Jurkat, Clone E6-1 (cell line): ENCODE measurements at regions not wholly inside any gene's neighbourhood (a gene's known extent, or its start where the extent isn't known, plus 50 kb on each side); places are given as distances from the start of the nearest gene placed in this dataset.
"Not testable (repeated sequence)": the region's sequence is repeated elsewhere in the genome, so short reads cannot be mapped to it uniquely, and the experiment has no call there.

ENCODE experiments used
- DNase-seq: peaks from one replicate; pipeline ENCODE4 v3.0.0-alpha.2; 2011; ENCODE audit warnings: low read depth, low spot score
- H3K4me3 ChIP-seq: 2 replicates; pipeline ENCODE4 v1.5.1; 2011; ENCODE audit warnings: mild to moderate bottlenecking, low read length, control low read depth, moderate library complexity

DNA sequence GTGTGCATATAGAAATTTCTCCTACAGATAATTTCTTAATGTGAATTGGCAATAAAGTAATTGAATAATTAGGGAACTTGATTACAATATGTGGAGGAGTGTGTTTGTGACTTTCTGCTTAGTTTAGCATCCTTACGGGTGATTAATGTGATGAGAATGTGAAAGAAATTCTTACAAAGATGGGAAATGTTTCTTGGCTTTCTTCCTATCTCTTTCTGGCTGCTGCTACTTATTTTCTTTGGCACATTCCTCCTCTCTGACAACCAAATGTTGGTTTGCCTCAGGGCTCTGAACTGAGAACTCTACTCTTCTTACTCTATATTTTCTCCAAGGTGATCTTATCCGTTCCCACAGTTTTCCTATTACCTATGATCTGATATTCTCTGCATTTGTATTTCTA is 300.1 kb downstream of the TBC1D4 start:
- DNase-seq, result no peak
- H3K4me3 ChIP-seq, result no peak overlapping the region

DNA sequence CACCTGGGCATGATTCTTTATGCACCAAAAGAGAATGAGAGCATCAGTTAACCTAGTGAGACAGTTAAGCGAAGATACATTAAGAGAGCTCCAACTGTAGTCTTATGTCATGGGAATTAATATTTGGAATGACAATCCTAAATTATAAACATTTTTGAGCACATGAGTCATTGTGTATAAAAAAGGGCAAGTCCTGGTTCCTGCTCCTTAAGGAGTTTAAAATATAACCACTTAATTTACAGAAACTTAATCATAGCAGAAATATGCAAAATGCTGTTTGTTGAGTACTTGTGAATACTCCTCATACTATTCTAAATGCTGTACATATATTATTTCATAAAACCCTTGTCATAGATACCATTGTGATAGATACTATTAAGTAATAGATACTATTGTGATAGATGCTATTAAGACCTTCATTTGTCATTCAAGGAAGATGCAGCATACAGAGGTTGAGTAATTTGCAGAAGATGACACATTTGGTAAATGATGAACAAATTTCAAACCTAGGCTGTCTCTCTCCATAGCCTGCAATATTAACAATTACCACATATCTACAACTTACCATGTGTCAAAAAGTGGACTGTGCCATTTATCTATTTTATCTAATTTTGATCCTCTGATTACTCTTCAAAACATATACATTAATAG is 301.0 kb downstream of the TBC1D4 start:
- no peak overlapping the region for H3K4me3 ChIP-seq
- DNase-seq, result no peak

DNA sequence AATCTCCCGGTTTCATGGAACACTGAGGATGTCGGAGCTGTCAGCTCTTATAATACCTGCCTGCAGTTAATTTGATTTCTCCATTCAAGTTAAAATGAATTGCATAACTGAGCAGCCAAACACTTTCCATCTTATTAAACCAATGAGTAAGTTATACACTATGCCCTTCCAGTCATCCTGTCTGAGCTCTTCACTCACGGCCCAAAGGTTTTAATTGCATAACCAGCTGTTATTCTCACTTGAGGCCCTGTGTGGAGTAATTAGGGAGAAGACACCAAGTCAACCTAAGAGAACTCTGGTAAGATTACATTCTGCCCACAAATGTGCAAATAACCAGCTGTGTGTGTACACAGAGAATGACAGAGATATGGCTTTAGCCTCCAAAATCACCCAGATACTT is 303.5 kb downstream of the TBC1D4 start:
- H3K4me3 ChIP-seq, result no peak overlapping the region
- DNase-seq, result no peak

DNA sequence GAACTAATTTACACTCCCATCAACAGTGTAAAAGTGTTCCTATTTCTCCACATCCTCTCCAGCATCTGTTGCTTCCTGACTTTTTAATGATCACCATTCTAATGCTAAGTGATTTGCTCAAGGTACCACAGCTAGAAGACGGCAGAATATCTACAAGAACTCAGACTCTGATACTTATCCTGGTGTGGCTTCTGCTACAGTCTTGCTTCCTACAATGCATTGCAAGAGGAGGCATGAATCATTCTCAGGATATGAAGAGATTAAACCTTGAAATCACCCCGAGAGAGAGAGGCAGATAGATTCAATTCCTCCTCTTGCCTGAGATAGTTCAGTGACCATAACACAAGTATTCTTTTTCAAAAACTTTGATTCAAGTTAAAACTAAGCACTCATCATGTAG is 306.4 kb downstream of the TBC1D4 start:
- no peak for DNase-seq
- no peak overlapping the region for H3K4me3 ChIP-seq

DNA sequence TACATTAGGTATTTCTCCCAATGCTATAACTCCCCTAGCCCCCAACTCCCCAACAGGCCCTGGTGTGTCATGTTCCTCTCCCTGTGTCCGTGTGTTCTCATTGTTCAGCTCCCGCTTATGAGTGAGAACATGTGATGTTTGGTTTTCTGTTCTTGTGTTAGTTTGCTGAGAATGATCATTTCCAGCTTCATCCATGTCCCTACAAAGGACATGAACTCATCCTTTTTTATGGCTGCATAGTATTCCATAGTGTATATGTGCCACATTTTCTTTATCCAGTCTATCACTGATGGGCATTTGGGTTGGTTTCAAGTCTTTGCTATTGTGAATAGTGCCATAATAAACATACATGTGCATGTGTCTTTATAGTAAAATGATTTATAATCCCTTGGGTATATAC is 306.9 kb downstream of the TBC1D4 start:
- DNase-seq, result not testable (repeated sequence)

DNA sequence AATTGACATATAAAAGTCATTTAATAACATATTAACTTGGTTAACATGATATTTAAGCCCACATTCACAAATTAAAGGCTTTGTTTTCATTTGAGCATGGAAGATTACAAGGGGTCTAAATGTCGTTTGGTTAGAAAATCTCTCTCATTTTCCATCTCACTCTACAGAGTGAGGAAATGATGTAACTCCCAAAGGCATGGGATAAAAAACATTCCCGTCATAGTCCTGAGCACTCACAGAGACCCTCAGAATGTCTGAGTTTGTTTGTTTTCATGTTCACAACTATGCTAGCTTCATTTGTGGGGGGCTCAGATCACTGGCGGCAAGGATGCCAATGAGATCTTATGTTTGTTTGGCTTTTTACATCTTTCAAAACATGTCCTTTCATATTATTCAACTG is 307.5 kb downstream of the TBC1D4 start:
- DNase-seq, result no peak
- no peak overlapping the region for H3K4me3 ChIP-seq

More for the DNA sequence above, 306.9 kb downstream of the TBC1D4 start:
- not testable (repeated sequence) for H3K4me3 ChIP-seq

DNA sequence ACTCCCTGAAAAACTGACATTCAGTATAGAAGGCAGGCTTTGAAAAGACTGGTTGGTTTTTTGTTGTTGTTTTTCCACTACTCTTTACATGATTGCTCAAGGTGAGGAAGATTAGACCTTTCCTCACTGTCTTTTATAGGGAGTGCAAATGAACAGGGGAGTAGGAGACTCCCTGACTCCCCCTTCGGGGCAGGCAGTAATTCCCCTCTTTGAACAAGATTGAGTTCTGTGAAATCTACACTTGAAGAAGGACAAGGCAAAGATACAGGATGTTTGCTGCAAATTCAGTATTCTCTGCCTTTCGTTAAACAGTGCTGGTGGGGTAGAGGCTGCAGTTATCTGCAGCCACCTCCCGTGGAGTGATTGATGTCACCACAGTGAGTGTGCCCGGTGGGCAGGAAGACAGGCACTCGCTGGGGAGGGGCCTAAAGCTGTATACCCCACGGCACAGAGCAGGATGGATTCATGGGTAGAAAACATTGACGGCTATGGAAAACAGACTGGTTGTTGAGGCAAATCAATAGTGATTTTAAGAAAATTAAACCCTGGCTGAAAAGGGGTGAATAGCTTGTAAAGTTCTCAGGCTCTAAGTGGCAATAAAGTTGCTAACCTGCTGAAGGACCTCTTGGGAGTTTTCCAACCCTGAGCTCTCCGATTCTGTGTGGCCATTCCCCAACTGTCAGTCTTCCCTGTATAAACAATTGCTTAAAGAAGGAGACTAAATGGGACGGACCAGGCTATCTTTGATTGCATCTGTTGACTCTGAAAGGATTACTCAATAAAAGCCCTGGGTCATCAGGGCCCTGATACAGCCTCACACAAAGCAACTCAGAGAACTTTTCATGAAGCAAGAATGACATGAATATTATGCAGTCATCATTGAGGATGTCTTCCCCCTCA is 308.3 kb downstream of the TBC1D4 start:
- H3K4me3 ChIP-seq, result no peak overlapping the region
- DNase-seq, result no peak

DNA sequence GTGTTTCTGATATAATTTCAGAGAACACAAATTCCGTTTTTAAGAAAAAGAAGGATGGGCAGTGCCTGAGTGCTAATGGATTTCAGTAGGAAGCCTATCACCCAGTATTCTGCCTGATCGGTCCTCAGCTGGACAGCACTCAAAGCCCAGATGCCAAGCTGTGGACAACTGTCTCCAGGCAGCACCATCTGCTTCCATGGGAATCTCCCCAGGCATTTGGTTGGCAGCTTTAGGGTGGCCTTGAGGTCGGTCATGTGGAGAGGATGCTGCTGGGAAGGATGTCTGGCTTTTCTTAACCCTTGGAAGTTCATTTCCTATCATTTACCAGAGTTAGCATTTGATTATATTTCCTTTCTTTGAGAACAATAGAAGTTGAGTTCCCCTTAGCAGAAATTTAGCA is 311.7 kb downstream of the TBC1D4 start:
- DNase-seq, result no peak
- H3K4me3 ChIP-seq, result no peak overlapping the region

DNA sequence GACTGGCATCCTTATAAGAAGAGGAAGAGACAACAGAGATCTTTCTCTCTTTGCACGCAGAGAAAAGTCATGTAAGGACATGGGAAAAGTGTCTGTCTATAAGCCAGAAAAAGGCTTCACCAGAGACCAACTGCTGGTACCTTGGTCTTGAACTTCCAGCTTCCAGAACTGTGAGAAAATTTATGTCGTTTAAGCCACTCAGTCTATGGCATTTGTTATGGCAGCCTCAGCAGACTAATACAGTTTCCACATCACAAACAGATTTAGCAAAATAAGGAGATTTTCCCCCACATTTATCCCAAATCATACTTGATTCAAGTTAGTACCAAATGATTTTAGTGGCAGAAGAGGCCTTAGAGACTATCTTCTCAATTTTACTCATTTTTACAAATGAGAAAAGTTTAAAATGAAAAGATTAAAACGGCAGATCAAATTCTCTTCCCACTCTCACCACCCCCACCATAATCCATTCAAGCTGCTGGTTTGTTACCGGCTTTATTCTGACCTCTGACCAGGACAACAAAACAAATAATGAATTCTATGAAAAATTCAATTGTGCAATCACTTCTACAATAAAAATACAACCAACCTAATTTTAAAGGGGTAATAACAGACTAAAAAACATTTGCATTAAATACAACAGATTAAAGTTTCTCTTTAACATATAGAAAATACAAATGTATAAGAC is 316.3 kb downstream of the TBC1D4 start:
- H3K4me3 ChIP-seq, result no peak overlapping the region
- no peak for DNase-seq

DNA sequence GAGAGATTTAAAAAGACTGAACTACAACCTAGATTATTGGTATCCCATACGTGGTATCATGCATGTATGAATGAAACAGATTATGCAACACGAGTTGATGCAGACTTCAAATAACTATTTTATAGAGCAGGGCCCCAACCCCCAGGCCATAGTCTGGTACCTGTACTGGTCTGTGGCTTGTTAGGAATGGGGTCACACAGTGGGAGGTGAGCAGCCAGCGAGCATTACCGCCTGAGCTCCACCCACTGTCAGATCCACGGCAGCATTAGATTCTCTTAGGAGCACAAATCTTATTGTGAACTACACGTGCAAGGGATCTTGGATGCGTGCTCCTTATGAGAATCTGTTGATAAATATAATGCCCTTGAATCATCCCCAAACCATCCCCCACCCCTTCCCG is 320.2 kb downstream of the TBC1D4 start:
- H3K4me3 ChIP-seq, result no peak overlapping the region
- no peak for DNase-seq

DNA sequence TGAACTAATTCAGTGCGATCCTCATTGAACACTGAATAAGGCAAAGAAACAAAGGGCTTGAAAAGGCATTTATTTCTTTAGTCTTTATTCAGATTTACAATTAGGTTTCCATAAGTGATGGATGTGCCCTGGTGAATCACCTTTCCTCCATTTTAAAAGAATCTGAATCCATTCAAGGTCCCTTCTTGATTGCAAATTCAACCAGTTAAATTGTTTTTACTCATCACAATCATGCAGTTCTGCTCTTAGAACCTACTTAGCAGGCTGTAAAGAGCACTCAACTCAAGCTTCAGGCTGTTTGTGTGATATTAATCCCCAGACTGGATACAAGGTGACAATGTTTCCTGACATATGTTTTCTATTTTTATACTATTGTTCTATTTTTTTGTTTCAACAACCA is 321.0 kb downstream of the TBC1D4 start:
- DNase-seq, result no peak
- H3K4me3 ChIP-seq, result no peak overlapping the region

DNA sequence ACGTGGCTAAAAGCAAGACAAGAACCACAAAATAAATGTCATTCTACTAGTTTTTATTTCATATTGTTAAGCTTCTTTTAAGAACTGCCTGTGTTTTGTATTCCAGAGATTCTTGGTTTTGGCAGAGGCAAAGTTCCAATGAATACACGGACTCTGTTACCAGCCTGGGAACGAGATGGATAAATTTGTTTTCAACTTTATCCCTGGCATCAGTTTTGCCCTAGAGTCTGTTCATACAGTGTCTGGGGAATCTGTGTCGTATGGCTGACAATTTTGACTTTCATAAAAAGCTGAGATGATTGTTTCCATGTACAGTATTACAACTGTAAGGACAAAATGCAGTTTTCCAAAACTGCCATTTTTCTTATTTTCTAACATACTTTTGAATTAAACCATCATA is 327.6 kb downstream of the TBC1D4 start:
- DNase-seq, result no peak
- no peak overlapping the region for H3K4me3 ChIP-seq

DNA sequence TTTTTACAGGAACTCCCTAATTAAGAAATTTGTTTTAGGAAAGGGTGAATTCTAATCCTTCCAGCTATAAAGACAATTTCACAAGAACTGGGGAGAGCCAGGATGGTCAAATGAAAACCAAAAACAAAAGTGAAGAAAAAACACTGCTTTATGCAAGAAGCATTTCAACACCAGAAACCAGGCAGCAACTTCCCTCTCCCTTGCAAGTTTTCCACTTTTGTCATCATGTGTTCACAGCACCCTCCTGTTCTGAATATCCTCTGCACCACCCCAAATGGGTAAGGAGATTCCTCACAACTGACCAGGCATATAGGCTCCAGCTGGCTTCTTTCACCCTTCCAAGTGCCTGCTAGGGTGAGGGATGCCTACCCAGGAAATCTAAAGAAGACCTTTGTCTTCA is 328.1 kb downstream of the TBC1D4 start:
- no peak for DNase-seq

DNA sequence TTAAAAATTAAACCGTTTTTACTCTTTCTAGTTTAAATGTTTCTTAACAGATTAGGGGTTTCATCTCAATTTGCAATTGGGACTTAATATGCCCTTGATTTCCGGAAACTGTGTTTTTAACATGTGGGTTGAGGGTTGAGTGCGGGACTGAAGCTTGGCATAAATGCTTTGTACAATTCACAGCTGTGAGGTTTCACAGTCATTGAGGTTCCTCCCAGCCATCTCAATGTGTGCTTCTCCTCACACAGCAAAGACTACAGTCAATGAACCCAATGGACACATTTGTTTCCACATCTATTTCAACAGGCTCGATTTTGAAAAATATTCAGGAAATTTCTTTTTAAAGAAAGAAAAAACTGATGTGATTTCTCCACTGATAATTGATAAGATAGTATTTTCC is 328.6 kb downstream of the TBC1D4 start:
- DNase-seq, result peak; percentile 22
- H3K4me3 ChIP-seq, result no peak overlapping the region

More for the DNA sequence above, 328.1 kb downstream of the TBC1D4 start:
- H3K4me3 ChIP-seq, result no peak overlapping the region

DNA sequence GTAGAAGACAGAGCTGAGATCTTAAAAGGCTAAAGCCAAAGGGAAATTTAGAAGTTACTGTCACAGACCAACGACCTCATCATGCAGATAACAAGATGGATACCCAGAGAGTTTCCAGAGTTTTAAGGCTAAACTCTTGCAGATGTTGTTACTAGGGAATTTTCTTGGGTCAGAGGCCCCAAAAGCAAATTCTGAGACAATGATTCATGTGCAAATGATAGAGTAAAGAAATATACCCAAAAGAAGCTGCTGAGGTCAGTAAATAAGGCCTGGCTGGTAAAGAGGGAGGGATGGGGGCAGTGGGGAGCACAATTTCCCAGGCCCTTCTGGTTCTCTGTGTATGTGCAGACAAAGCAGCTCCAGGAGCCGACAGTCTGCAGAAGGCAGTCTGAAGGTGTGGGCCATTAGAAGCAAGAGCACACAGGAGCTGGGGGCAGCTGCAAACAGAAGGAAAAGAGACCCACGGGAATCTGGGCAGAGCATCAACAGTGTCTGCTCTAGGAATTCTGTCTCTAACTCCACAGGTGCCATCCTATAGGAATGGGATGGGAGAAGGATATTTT is 330.8 kb downstream of the TBC1D4 start:
- H3K4me3 ChIP-seq, result no peak overlapping the region
- no peak for DNase-seq

DNA sequence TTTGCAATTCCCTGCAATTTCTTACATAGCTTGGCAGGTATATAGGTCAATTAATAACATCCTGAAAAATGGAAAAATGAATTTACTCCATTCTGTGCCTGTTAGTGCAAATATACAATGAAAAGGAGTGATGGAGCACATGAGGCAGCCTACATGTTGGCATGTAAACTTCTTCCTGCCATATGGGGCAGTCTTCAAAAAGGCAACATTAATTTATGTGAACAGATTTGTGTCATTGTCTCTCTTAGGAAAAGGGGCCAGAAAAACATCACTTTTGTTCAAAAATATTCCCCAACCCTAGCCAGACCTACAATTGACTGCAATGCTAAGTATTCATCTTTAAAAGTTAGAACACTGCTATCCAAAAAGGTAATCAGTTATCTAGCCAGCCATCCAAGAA is 332.2 kb downstream of the TBC1D4 start:
- H3K4me3 ChIP-seq, result no peak overlapping the region
- no peak for DNase-seq

DNA sequence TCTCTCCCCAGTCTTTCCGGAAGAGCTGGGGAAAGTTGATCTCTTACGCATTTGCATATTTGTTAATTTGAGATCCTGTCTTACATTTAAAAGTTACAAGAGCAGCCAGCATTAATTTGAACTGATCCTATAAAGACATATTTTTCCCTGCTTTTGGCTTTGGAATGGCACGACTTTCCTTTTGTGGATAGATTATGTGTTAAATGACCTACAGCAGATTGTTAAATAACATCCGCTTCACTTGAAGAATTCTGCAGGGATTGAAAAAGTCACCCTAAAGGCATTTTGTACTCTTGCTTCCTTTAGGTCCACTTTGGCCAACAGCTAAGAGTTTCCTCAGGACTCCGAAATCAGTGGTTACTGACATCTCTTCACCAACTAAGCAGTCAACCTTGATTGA is 334.0 kb downstream of the TBC1D4 start:
- H3K4me3 ChIP-seq, result no peak overlapping the region
- no peak for DNase-seq

DNA sequence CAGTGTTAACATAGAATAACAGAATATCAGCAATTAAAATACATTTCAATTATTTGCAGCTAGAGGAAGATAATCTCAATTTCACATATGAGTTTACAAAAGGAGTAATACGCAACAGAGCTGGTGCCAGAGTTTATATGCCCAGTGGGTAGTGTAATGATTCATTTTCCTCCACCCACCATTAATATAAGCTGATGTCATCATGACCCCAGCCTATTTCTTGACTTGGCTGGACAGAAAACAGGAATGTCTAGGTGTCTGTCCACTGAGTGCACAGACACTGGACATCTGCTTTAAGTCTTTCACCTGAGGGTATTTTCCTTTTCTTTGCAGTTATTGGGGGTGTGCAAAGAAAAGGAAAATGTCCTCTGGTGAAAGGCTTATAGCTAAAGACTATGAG is 335.5 kb downstream of the TBC1D4 start:
- DNase-seq, result no peak
- H3K4me3 ChIP-seq, result no peak overlapping the region

DNA sequence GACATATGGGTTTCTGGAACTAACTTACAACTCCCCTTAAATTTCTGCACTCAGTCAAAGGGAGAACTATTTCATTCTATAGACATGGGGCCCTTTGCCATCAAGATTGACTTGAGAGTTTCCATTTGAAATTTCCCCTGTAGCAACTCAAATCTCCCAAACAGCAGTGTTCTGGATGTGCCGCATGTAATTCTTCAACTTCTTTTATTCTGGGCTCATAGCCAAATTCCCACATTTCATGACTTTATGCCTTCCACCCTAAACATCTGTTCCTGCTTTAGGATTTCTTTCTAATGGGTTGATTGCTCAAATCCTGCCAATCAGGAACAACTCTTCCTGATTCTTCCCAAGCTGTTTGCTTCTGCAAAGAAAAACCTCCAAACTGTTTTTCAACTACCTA is 336.0 kb downstream of the TBC1D4 start:
- no peak for DNase-seq
- no peak overlapping the region for H3K4me3 ChIP-seq

DNA sequence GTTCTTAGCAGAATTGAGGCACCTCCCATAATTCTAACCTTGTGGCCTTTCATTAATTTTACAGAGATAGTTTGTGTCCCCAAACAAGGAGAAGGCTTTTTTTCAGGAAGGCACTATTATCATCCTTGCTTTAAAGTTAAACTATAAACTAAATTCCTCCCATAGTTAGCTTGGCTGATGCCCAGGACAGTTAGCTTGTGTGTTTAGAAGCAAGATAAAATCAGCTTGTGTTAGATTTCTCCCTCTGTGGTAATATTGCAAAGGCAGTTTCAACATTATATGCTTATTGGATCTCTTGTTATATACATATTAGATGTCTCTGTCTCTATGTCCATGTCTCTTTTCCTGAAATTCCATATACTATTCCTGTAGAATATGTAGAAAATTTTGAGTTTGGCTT is 342.7 kb downstream of the TBC1D4 start:
- no peak overlapping the region for H3K4me3 ChIP-seq

More for the DNA sequence above, 342.7 kb downstream of the TBC1D4 start:
- no peak for DNase-seq
